GM21737 (cell line): ENCODE measurements at regions not wholly inside any gene's neighbourhood (a gene's known extent, or its start where the extent isn't known, plus 50 kb on each side); places are given as distances from the start of the nearest gene placed in this dataset.
"Not testable (repeated sequence)": the region's sequence is repeated elsewhere in the genome, so short reads cannot be mapped to it uniquely, and the experiment has no call there.

Experiments
- ATAC-seq: cut with Tn5 transposase; IDR thresholded peaks from one replicate; pipeline ENCODE4 v1.9.1; 2021; ENCODE audit warnings: mild to moderate bottlenecking, moderate library complexity; ENCODE audit not compliant: unreplicated experiment

DNA sequence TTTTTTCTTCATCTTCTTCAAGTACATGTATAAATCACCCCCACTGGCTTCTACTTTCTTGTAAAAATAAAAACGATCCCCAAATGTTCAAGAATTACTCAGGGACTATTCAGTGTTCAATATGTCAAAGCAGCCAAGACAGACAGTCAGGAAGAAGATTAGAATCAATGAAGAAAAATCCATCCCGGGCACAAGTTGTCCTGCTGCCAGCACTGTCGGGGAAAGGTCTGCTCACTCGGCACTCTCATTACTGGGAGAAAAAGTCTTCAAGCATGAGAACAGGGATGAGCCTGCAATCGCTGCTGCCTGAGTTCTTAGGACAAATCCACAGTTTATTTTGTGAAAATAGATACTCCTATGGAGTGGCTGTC, 482.8 kb upstream of the KLHL29 start:
- no peak for ATAC-seq

DNA sequence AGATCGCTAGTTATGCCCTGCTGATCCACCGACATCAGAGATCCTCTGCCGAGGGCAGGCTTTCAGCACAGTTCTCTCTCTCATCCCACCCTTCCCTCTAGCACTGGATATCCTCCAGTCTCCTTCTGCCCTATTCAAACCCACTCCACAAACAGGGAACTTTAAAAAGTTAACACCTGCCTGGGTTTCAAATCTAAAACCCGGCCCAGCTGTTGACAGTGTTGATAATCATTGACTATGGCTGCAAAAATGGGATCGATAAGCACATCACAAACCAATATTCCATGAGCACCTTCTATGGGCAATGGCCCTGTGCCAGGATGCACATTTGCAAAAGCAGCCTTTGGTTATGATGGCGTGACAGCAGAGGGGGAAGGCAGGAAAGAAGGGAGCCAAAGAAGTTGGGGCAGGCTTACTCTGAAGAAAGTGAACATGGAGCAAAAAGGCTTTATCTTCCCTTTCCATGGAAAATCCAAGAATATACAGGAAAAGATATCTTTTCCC, 482.3 kb upstream of the KLHL29 start:
- ATAC-seq, result no peak

DNA sequence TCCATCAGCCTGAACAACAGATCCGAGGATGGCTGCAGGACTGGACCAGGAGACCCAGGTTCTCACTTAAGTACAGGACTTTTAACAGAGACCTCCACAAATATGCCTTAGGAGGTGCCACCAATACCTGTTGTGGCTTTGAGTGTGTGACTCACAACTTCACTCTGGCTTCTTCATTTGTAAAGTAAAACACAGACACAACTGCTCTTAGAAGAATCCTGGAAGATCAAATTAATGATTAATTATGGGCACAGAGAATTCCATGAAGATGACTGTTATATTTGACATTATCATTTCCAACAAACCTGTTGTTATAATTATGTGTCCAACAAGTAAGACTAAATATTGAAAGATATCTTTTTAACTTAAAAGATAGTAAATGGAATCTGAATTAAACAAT, 481.4 kb upstream of the KLHL29 start:
- ATAC-seq, result no peak

DNA sequence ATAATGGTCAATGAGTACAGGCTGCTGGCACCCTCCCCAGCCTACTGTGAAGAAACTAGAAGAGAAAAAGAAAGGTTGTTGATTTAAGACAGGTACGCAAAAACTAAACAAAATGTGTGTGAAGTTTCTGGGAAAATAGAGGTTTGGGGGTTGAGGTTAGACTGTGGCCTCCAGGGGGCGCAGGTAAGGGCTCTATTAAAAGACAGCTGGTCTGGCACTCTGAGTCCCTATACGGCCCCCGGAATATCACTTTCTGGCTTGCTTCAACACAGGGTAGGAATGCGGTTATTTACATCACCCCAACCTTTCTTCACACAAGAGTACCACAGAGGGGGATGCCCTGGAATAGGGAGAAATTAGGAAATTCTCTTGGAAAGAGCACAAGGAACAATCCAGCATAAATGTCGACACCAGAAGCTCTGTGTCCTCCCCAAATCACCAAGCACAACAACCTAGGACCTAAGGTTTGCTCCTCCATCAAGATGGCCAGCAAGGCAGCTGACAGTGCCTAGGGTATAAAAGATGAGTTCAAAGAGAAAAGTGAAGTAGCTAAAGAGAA, 480.8 kb upstream of the KLHL29 start:
- ATAC-seq, result no peak

DNA sequence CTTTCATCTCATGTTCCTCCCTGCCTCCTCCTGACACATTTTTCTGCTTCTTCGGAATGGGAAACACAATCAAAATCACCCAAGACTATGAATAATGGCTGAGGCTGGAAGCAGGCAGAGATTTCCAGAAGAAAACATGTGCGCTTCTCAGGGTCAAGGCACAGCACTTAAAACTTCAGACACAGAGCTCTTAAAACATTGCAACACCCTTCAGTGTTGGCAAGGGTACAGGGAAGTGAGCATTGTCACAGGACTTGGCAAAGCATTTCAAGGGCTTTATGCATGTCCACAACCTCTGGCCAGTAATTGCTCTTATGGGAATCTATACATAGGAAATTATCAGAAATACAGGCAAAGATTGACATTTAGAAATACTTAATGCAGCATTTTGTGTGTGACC, 477.6 kb upstream of the KLHL29 start:
- ATAC-seq, result no peak

DNA sequence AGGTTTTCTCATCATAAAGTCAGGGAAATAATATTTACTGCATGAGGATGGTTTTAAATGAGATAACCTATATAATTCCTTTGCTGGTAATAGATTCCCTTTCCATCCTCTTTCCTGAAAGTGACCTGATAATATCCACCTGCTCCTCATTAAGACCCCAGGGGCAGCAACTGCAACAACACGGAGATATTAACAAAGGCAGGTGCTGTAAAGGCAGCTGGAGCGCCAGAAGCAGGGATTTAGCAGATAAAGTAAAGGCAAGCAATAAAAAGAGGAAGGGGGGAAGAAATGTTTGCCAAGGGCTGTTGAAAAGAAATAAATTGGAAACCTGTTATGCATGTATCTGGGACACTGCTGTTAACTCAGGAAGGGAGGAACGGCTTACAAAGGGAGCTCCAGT, 472.6 kb upstream of the KLHL29 start:
- no peak for ATAC-seq

DNA sequence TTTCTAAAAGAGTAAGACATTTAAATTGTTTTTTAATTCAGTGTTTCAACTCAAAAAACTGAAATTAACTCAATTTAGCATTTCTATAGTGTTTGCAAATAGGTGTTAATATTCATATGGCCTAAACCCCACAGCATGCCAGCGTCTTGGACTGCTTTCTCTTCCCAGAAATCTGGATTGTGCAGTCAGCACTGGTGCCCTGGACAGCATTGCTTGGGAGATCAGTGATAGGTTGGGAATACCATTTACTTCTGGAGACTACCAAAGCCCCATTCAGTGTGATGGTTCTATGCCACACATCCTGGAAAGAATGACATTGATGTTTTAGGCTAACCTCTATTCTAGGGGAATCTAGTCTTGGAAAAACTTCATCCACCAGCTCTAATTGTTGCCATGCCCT, 455.0 kb upstream of the KLHL29 start:
- no peak for ATAC-seq

DNA sequence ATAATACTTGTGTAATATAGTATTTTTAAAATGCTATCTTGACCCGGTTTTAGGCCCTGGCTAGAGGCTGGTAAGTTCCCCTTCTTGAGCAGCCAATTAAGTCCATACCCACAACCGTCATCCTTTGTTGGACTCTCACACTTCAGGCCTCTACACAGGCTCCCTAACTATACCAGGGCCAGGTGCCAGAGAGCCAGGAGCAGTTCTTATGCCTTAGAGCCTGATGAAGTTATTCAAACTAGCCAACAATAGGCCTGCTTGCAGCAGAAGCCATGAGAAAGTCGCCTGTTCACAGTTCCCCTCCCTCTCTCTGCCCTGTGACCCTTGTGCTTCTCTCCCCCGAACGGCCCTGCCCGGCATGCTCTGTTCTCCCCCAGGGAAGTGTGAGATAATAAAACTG, 454.2 kb upstream of the KLHL29 start:
- no peak for ATAC-seq

DNA sequence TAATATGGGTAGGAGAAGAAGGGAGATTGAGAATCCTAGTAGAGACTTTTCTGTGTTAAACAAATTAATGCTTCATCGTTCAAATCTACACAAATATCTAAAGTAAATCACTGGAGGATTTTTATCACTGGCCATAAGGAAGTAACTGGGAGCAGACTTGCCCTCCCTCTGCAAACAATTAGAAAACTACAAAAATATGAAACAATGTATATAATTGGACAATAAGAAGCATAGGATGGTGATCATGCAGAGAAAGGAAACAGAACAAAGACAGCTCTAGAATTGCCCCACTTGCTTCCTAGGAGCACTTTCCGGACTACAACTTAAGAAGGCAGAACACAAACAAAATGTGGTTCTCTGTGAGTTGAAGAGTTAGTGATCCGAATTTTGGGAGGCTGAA, 452.7 kb upstream of the KLHL29 start:
- no peak for ATAC-seq

DNA sequence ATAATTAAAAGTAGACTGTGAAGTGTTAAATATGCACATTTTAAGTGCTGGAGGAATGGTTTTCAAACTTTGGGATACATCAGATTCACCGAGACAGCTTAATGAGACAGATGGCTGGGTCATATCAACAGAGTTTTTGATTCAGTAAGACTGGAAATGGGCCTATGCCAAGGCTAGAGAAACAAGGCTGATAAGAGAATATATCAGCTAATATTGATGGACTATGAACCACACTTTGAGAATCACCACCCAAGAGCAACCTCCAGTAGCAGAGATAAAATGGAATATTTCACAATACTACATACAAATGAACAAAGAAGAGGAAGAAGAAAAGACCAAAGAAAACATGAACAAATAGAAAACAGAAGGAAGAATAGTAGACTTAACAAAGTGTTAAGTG, 450.2 kb upstream of the KLHL29 start:
- no peak for ATAC-seq

DNA sequence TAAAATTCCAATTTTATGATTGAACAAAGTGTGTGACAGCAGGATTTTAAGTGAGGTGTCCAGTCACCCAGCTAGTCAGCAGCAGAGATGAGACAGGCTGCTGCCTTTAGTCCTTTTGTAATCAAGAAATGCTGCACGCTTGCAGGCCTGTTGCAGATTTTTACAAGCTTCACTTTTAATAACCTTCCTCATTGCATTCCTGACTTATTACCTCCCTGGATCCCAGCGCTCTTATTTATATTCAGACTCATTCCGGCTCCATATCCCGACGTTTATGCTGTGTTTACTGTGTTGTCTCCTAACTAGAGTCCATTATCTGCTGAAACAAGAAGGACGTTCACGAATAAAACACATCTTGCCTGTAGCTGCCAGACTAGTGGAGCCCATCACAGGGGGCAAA, 442.5 kb upstream of the KLHL29 start:
- ATAC-seq, result no peak

DNA sequence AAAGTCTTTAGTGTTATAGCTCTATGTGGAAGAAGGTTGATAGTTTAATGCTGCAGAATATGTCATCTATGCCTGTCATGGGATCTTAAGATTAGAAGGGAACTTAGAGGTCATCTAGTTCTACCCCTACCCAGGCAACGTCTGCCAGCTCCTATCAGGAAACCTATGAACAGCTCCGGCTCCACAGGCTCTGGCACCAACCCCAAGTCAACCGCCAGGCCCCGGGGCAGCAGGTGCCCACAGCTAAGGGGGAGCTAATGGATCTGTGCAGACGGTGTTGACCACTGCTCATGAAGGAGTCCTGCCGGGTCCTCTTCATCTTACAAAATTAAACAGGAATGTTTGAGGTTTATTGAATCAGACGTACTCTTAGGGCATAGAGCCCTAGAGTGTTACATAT, 440.8 kb upstream of the KLHL29 start:
- no peak for ATAC-seq

DNA sequence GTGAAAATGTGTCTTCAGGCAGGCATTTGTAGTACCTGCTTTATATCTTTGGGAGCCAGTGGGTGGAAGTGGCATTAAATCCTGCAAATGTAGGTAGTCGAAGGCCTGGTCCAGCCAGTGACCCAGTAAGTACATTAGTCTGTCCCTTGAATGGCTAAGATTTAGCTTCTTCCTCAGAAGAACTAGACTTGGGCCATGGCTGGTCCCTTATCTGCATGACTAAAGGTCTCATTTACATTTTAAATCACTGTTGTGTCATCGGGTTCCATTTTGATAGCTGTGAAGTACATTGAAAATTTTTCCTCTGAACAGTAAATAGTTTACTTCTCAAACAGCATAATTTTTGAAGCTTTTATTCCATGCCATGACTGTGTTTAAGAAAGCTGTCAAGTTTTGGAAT, 438.4 kb upstream of the KLHL29 start:
- no peak for ATAC-seq

DNA sequence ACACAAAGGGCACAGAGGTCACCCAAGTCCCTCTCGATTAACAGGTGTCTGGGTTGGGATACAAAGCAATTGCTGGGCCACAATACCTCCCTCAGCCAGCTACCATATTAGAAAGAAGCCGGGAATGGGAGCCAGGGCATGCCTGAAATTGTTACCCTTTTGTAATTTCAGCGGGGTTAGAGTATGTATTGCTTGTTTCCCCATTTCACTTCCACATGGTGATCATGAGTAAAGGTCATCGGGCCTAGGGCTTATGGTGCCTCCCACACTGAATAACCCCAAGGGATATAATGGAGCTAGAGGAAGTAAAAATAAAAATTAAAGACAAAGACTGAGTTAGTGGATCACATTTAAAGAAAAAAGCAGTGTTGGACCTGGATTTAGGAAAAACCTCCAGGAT, 437.2 kb upstream of the KLHL29 start:
- no peak for ATAC-seq

DNA sequence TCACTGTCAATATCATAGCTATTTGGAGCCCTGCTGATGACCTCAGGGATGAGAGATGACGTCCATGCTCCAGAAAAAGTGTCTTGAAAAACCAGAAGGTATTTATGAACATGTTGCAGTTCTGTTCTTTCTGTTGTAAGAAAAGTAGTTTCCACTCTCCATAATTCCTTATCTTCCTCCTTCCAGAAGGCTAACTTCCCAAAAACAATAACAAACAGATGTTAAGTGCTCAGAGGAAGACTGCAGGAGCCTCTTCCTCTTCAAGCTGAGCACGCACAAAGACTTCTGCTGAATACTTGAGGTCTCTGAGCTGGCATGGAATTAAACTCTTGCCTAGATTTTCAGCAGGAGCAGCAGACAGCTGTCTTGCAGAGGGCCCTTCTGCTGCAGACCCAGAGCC, 434.5 kb upstream of the KLHL29 start:
- no peak for ATAC-seq

DNA sequence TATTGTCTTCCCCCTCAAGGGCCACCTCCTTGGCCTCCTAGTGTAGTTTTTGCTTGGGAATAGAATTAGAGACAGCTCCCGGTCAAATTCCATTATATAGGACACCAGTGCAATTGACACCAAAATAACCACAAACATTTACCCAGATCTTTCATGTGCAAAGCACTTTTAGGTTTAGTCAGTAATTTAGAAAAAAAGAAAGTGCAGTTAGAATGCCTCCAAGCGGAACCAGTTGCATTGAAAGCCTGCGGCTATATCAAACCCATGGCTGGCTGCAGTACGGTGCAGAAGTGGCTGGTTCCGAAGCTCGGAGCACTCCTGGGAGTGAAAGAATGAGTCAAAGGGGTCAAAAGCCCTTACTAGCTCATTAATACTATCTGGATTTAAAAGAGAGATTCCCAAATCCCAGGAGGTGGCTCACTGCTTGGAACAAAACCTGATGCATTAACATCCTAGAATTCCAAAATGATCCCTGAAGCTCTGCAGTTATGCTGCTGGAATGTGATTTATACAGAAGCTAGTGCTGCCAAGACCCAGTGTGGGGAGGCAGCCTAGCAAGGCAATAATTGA, 432.2 kb upstream of the KLHL29 start:
- no peak for ATAC-seq

DNA sequence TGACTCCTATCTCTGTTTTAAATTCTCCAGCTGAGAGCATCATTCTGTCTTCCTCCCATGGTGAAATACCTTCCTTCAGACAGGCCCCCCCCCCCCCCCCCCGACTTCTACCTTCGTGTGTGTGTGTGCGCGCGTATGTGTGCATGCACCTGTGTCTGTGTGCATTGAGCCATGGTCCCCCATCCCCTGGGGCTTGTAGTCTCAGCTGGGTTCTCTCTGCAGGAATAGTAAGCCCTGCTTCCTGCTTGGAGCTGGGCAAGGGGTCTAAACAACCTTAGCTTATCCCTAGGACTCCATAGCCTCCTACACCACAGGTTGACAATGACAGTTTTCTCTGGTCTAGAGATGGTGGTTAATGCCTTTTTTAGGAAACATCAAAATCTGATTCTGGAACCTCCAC, 427.5 kb upstream of the KLHL29 start:
- no peak for ATAC-seq

DNA sequence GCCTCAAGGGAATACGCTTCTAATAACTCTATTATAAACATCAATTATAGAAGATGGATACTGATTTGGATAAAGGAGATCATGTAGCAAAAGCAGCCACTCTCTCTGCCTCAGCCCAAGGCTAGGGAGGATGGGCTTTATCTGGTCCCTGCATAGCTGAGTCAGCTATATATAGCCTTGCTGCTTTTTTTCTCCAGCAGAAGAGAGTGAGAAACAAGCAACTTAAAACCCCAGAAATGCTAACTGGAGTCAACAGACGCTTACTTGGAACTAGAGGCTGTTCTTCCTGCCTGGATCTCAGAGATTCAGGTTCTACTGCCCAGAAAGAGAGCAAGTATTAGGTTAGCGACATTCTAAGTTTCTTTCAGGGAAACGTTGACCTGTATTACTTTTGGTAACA, 426.7 kb upstream of the KLHL29 start:
- ATAC-seq, result no peak

DNA sequence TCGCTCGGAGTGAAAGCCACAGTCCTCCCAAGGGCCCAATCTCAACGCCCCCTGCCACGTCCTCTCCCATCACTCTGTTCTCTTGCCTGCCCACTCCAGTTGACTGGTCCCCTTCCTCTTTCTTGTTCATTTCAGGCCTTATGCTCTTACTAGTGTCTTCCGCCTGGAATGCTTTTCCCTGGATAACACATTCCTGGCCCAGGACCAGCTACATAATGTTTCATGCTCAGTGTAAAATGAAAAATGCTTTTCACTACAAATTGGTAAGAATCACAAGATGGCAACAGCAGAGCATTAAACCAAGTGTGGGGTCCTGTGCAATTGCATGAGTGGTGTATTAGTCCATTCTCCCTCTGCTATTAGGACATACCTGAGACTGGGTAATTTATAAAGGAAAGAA, 417.2 kb upstream of the KLHL29 start:
- ATAC-seq, result no peak

DNA sequence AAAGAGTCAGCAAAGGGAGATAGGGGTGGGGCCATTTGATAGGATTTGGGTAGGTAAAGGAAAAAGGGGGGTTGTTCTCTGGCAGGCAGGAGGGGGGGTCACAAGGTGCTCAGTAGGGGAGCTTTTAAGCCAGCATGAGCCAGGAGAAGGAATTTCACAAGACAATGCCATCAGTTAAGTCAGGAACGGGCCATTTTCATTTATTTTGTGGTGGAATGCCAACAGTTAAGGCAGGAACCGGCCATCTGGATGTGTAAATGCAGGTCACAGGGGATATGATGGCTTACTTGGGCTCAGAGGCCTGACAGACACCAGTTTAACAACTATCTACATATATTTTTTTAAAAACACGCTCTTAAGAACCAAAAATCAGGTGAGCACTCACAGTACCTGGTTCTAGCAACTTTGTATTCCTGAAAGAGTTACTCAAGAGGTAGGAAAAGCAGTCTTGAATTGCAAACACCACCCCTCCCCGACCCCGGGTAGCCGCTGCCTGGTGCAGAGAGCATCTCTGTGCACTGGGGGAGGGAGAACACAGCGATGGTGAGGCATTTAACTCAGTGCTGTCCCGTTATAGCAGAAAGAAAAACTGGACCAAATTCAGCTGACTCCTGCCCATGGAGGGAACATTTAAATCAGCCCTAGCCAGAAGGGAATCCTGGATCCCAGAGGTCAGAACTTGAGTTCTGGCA, 414.5 kb upstream of the KLHL29 start:
- ATAC-seq, result no peak

DNA sequence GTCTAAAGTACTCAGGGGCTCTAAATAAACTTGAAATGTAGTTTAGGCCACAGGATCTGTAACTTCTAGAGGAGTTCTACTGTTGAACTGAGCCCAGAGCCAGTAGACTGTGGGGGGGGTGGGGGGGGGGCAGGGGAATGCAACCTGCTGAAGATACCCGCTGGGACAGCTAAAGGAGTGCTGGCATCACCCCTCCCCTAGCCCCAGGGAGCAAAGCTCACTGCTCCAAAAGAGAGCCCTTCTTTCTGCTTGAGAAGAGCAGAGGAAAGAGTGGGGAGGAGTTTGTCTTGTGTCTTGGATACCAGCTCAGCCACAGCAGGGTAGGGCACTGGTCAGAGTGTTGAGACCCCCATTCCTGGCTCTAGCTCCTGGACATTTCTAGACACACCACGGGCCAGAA, 414.0 kb upstream of the KLHL29 start:
- ATAC-seq, result no peak

DNA sequence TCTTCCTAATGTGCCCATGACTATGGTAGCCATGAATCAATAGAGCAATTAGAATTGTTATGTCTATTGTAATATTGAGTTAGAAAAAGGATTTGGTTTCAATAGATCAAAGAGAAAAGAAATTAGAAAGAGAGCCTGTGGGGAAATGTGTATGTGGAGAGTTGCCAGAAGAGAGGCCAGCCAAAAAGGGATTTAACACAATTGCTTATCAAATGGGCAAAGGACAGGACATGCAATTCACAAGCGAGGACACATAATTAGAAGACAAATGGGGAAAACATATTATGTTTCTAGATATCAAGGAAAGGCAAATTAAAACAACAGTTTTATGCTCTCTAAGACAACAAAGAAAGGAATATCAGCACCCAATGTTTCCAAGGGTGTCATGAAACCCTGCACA, 403.2 kb upstream of the KLHL29 start:
- ATAC-seq, result no peak

DNA sequence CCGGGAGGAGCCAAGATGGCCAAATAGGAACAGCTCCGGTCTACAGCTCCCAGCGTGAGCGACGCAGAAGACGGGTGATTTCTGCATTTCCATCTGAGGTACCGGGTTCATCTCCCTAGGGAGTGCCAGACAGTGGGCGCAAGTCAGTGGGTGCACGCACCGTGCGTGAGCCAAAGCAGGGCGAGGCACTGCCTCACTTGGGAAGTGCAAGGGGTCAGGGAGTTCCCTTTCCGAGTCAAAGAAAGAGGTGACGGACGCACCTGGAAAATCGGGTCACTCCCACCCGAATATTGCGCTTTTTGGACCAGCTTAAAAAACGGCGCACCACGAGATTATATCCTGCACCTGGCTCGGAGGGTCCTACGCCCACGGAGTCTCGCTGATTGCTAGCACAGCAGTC, 400.8 kb upstream of the KLHL29 start:
- ATAC-seq, result not testable (repeated sequence)
